GM12892 (cell line): ENCODE measurements at regions not wholly inside any gene's neighbourhood (a gene's known extent, or its start where the extent isn't known, plus 50 kb on each side); places are given as distances from the start of the nearest gene placed in this dataset.

Source experiments
- POLR2A ChIP-seq: IDR thresholded peaks from 2 replicates; pipeline ENCODE4 v1.6.1; 2011; ENCODE audit warnings: low read depth, low read length, control low read depth
- POLR2AphosphoS5 ChIP-seq: IDR thresholded peaks from 2 replicates; pipeline ENCODE4 v1.6.1; 2011; ENCODE audit warnings: low read depth, low read length, control low read depth

GRCh38 chr5:88396000-88396535 is 127.4 kb upstream of the TMEM161B start:
- TF ChIP-seq POLR2AphosphoS5 (no peak), POLR2A (no peak)
